NCI-H187 treated with DMSO at 0.1 percent for 48 hours (cell line): ENCODE measurements at regions not wholly inside any gene's neighbourhood (a gene's known extent, or its start where the extent isn't known, plus 50 kb on each side); places are given as distances from the start of the nearest gene placed in this dataset.
A peak's percentile ranks its signal among the peaks of the same experiment; 100 is the strongest.
"Not testable (repeated sequence)": the region's sequence is repeated elsewhere in the genome, so short reads cannot be mapped to it uniquely, and the experiment has no call there.

ENCODE experiments used
- DNase-seq: peaks from one replicate; lab custom pipeline; 2025; lab: John Stamatoyannopoulos, UW

DNA sequence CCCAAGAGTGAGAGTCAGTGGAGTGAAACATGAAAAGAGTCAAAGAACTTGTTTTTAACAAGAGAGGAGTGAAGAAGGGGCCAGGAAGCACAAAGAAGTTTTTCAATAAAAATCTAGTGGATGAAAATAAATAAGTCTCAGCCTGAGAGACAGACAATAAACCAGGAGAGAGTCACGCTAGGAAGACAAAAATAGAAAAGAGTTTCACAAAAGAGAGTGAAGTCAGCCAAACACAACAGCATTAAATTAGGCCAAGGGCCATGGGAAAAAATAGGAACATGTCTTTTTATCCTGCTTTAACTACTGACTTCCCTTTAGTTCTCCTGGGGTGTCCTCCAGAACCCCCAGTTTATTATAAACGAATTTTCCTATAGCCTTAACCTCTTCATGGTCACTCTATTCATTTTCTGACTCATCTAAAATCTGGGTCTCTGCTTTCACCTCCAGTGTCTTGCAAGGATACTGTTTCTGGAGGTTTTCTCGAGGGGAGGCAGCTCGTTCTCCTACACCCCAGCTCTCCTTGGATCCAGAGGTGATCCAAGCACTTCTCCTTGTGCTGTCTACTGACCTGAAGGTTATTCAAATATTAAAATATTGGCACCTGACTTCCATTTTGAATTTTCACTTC lies 571.5 kb upstream of the PPP2R3A start:
- DNase-seq = no peak

DNA sequence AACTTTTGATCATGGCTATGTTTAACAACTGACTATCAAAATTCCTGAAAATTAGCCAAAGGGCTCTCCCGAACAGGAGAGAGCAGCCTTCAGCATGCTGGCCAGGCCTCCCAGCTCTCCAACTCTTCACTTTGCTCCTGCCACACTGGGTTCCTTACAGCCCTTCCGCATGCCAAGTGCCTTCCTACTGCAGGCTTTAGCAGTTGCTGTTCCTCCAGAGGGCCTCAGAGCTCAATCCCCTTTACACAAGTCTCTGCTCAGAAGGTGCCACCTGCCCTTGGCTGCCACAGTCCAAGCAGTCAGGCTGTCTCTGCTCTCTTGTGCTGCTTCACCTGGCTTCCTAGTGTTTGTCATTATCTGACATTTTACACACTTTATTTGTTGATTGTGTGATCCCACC lies 553.1 kb upstream of the PPP2R3A start:
- DNase-seq = no peak

GRCh38 chr3:135416182-135416581 lies 549.3 kb upstream of the PPP2R3A start:
- DNase-seq = no peak

GRCh38 chr3:135419155-135419554 lies 546.4 kb upstream of the PPP2R3A start:
- DNase-seq = no peak

DNA sequence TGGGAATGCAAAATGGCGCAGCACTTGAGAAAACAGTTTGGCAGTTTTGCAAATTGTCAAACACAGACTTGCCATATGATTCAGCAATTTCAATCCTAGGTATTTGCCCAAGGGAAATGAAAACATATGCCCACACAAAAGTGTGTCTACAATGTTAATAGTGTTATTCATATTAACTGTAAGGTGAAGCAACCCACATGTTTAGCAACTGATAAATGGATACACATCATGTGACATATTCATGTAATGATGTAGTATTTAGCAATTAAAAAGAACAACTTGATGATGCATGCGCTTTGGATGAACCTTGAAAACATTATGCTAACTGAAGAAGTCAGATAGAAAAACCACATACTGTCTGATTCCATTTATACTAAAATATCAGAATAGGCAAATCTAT lies 539.0 kb upstream of the PPP2R3A start:
- DNase-seq = no peak

DNA sequence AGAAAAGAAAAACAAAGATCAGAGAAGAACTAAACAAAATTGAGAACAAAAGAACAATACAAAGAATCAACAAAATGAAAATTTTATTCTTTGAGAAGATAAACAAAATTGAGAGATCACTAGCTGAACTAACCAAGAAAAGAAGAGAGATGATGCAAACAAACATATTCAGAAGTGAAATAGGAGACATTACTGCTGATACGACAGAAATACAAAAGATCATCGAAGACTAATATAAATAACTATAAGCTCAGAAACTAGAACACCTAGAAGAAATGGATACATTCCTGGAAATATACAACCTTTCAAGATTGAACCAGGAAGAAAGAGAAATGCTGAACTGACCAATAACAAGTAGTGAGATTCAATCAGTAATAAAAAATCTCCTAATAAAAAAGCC lies 533.1 kb upstream of the PPP2R3A start:
- no peak for DNase-seq

DNA sequence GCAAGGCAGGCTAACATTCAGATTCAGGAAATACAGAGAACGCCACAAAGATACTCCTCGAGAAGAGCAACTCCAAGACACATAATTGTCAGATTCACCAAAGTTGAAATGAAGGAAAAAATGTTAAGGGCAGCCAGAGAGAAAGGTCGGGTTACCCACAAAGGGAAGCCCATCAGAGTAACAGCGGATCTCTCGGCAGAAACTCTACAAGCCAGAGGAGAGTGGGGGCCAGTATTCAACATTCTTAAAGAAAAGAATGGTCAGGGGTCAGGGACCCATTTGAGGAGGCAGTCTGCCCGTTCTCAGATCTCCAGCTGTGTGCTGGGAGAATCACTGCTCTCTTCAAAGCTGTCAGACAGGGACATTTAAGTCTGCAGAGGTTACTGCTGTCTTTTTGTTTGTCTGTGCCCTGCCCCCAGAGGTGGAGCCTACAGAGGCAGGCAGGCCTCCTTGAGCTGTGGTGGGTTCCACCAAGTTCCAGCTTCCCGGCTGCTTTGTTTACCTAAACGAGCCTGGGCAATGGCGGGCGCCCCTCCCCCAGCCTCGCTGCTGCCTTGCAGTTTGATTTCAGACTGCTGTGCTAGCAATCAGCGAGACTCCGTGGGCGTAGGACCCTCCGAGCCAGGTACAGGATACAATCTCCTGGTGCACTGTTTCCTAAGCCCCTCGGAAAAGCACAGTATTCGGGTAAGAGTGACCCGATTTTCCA lies 526.5 kb upstream of the PPP2R3A start:
- not testable (repeated sequence) for DNase-seq

GRCh38 chr3:135439632-135440031 lies 525.9 kb upstream of the PPP2R3A start:
- DNase-seq = not testable (repeated sequence)

GRCh38 chr3:135440233-135440632 lies 525.3 kb upstream of the PPP2R3A start:
- no peak for DNase-seq

DNA sequence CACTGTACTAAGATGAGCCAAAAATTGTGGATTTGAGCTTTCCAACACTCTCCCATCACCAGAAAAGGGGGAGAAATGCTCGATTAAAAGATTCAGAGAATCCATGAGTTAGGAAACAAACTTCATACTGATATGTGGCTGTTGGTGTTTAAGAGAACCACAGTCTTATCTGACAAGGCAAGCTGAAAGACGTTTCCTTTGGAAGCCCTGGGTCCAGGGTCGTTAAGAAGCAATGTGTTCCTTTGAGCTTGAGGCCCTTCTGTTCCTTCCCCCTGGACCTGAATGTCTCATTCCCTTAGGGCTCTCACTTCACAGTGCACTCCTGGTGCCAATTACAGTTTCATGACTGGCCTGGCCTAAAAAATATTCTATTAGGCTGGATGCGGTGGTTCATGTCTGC lies 524.8 kb upstream of the PPP2R3A start:
- DNase-seq = no peak

DNA sequence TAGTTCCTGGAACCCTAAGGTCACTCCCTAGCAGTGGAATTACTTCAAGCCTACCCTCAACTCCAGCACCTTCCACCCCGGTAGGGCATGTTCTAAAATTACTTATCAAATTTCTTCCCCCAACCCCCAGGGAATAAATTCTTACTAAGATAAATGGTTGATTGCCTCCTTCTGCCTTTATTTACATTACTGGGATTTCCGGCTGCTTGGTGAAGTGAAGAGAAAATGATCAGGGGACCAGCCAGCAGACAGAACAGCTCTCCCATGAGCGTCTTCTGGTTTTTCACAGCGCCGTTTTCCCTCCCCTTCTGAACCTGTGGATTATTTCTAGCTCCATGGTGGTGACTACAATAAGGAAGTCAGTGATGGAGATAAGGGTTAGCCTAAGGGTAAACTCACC lies 521.5 kb upstream of the PPP2R3A start:
- no peak for DNase-seq

DNA sequence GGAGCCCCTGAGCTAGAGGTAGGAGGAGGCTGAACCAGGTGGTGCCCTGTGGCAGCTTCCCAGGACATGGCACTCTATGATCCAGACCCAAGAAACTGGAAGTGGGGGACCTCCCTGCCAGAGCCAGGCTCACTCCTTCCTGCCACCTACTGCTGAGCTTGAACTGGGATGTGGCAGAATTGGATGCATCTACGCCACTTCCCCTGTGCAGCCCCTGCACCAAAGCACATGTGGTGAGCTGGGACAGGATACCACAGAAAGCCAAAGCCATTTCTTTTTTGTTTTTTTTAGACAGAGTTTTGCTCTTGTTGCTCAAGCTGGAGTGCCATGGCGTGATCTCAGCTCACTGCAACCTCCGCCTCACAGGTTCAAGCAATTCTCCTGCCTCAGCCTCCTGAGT lies 518.0 kb upstream of the PPP2R3A start:
- no peak for DNase-seq

- DNase-seq = no peak
Measured at GRCh38 chr3:135448520-135448919, 517.0 kb upstream of the PPP2R3A start.

DNA sequence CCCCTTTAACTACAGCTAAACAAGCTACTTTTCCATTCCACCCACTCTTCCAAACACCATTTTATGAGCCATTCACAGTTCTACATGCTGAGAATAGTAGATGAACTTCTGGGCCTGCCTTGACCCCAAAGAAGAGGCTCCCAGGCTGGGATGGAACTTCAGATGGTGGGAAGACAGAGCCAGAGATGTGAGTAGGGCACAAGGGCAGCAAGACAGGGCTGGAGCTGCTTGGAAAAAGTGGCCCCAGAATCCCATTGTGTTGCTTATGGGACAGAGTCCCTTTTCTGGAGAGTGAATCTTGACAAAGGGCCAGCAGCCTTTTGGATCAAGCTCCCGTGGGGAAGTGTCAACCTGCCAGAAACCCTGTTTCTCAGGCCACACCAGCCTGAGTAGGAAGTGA lies 516.5 kb upstream of the PPP2R3A start:
- DNase-seq = no peak

DNA sequence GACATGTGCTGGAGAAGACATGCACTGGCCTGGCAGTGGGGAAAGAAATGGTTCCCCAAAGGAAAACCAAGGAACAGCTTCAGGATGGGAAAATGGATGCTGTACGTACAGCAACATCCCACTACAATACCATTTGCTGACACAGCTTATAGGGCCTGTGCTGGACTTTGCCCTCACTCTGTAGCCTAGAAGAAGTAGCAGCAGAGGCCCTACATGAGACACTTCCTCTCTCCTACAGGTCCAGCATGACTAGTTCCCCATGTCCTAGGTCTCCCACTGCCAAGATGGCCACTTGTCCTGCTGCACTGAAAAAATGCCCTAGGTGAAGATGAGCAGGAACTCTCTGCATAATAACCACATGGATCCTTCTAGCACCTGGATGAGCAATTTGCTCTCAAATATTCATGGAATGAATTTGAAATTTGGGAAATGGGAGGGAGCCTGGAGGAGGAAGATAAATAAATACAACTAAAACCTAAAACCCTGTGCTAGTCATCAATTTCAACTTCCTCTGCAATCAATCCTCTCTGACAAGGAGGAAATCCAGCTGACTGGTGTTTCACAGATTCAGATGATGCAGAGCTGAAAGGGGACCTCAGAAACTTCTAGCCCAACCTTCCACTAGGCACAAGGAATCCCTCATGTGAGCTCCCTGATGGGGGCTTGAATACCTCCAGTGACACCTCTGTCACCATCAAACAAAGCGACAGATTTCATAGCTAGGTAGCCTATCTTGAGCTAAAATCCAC lies 514.3 kb upstream of the PPP2R3A start:
- DNase-seq = no peak

- DNase-seq = no peak
Measured at GRCh38 chr3:135452881-135453280, 512.6 kb upstream of the PPP2R3A start.

- DNase-seq = no peak
Measured at GRCh38 chr3:135453326-135453725, 512.2 kb upstream of the PPP2R3A start.

- DNase-seq = no peak
Measured at GRCh38 chr3:135454890-135455289, 510.6 kb upstream of the PPP2R3A start.

DNA sequence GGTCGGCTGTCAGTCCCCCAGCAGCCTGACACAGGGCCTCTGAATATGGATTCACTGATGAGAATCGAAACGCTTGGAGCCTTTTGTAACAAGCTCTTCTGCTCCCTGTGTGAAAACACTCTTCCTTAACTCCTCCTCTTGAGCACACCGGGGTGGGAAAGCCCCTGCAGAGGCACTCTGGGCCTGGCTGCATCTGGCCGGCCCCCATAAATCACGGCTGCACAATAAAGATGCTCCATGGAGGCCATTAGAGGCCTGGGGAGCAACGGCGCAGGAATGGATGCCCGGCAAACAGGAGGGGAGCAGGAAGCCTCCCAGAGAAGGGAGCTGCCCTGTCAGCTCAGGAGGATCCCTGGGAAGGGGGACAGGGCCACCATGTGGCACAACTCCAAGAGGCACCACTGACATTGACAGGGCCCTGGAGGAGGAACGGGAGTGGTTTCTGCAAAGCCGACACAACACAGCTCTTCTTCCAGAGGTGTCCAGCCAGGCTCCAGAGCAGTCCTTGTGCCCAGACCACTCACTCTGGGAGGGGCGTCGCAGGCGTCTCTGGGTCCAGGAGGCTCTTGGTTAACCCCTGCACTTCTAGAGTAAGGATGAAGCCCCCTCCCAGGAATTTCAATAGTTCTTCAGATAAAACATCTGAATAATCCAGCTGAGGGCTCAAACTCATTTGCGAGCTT lies 509.3 kb upstream of the PPP2R3A start:
- peak; percentile 54 for DNase-seq

GRCh38 chr3:135458541-135459322 lies 506.8 kb upstream of the PPP2R3A start:
- no peak for DNase-seq

- DNase-seq = no peak
Measured at GRCh38 chr3:135460273-135460672, 505.3 kb upstream of the PPP2R3A start.

GRCh38 chr3:135471911-135472310 lies 493.6 kb upstream of the PPP2R3A start:
- DNase-seq = no peak
